Sigmoid colon (tissue), 4 donors: ENCODE measurements at regions not wholly inside any gene's neighbourhood (a gene's known extent, or its start where the extent isn't known, plus 50 kb on each side); places are given as distances from the start of the nearest gene placed in this dataset.

ENCODE experiments used
- CTCF ChIP-seq, 4 experiments: fragments of 450-650 bp in 3 of 4; fragments of 200-600 bp in 1 of 4; IDR thresholded peaks; one replicate each; pipeline ENCODE4 v1.5.1; 2016 to 2019; ENCODE audit warnings: antibody characterized with exemption in 4 of 4, mild to moderate bottlenecking in 3 of 4, moderate library complexity in 2 of 4
- EP300 ChIP-seq, 4 donors: sonication (generic); formaldehyde crosslinking; IDR thresholded peaks; one replicate each; pipeline ENCODE4 v1.6.1; 2017; ENCODE audit warnings: antibody characterized with exemption in 4 of 4
- POLR2A ChIP-seq, 2 donors: fragments of 450-650 bp; IDR thresholded peaks; one replicate each; pipeline ENCODE4 v1.6.1; 2016; ENCODE audit warnings: antibody characterized with exemption in 2 of 2, mild to moderate bottlenecking in 2 of 2, moderate library complexity in 2 of 2

DNA sequence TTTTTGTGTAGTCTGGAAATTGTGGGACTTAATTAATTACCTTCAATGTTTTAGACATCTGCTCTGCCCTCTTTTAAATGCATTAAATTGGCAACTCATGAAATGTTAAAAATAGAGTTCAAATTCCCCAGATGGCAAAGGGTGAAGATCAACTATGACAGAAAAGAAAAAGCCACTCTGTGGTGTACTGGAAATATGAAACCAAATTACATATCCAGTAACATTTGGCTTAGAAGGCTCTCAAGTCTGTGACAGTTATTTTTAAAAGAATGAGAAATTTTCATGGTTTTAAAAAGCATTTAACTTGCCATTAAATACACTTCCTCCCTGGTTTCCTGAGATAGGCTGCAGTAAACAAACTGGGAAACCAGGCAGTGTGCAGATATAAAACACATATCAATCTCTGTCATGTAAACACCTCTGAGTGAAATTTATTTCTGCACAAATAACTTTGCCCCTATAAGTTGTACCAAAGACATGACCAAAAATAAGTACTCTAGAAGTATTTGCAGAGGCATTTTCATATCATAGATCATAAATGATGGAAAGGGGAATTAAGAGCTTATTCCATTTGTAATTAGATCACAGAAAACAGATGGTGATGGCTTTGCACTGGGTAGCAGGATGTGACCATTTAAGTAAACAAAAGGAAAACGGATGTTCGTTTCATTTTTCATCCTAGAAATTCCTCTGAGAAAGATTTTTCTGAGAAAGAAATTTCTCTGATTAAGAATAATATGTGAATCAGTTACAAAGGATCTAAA, 360.1 kb downstream of the SAMD5 start:
- TF ChIP-seq POLR2A (IDR thresholded peaks at IDR 0.05): no peak
- TF ChIP-seq EP300 (IDR thresholded peaks at IDR 0.05): no peak
- TF ChIP-seq CTCF (IDR thresholded peaks at IDR 0.05): no peak
